MM.1S (cell line): ENCODE measurements at regions not wholly inside any gene's neighbourhood (a gene's known extent, or its start where the extent isn't known, plus 50 kb on each side); places are given as distances from the start of the nearest gene placed in this dataset.

Experiments
- EZH2 ChIP-seq: fragments of 300-600 bp; sonication (generic); optimal IDR thresholded peaks from 2 replicates; pipeline ENCODE3; 2017; ENCODE audit warnings: low read depth, mild to moderate bottlenecking, antibody characterized with exemption, low read length, mixed read lengths
- TF ChIP-seq, protein P1 (sequence below): fragments of 300-600 bp; sonication (generic); IDR thresholded peaks from 2 replicates; pipeline ENCODE4 v1.5.1; 2016; ENCODE audit warnings: antibody characterized with exemption, low read length, mixed read lengths

DNA sequence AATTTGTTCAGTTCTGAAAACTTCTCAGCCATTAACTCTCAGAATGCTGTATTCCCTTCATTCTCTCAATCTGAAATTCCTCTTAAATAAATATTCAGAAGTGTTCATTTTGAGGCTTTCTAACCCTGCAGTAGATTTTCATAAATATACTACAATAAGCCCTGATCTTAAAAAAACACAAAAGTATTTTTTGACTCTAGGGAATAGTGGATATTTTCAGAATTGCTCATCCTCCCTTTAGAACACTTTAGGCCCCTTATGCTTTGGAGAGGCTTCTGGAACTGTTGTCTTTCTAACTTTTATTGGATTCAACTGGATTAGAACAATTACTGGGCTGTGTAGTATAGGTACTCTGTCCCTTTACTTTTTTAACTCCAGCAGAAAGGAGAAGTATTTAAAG lies 1662.6 kb upstream of the MIR17HG start:
- TF ChIP-seq, protein P1, sequence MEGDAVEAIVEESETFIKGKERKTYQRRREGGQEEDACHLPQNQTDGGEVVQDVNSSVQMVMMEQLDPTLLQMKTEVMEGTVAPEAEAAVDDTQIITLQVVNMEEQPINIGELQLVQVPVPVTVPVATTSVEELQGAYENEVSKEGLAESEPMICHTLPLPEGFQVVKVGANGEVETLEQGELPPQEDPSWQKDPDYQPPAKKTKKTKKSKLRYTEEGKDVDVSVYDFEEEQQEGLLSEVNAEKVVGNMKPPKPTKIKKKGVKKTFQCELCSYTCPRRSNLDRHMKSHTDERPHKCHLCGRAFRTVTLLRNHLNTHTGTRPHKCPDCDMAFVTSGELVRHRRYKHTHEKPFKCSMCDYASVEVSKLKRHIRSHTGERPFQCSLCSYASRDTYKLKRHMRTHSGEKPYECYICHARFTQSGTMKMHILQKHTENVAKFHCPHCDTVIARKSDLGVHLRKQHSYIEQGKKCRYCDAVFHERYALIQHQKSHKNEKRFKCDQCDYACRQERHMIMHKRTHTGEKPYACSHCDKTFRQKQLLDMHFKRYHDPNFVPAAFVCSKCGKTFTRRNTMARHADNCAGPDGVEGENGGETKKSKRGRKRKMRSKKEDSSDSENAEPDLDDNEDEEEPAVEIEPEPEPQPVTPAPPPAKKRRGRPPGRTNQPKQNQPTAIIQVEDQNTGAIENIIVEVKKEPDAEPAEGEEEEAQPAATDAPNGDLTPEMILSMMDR = no peak
- TF ChIP-seq EZH2 = no peak
